OCI-LY3 (cell line): ENCODE measurements at regions not wholly inside any gene's neighbourhood (a gene's known extent, or its start where the extent isn't known, plus 50 kb on each side); places are given as distances from the start of the nearest gene placed in this dataset.

Experiments used
- H2AFZ ChIP-seq: fragments of 200-600, 300-600 bp; shearing (Covaris generic); 2 replicates; pipeline ENCODE4 v1.6.0; 2014; ENCODE audit warnings: antibody characterized with exemption, low read depth, low read length
- H3K27ac ChIP-seq: fragments of 200-600, 300-600 bp; sonication (generic); 2 replicates; pipeline ENCODE4 v1.5.1; 2014; ENCODE audit warnings: mild to moderate bottlenecking, low read length, moderate library complexity, mixed read lengths
- H3K27me3 ChIP-seq: fragments of 200-600, 300-600 bp; sonication (generic); 2 replicates; pipeline ENCODE4 v1.6.1; 2014; ENCODE audit warnings: low read depth, low read length, mixed read lengths
- H3K36me3 ChIP-seq: fragments of 200-600, 300-600 bp; sonication (generic); replicated peaks from 2 replicates; pipeline ENCODE3; 2014; ENCODE audit warnings: low read depth, low read length, mixed read lengths
- H3K4me1 ChIP-seq: fragments of 300-600, 200-600 bp; sonication (generic); 2 replicates; pipeline ENCODE4 v1.6.1; 2014; ENCODE audit warnings: low read length, mixed read lengths
- H3K4me2 ChIP-seq: fragments of 200-600, 300-600 bp; sonication (generic); 2 replicates; pipeline ENCODE4 v1.6.1; 2014; ENCODE audit warnings: low read length, mixed read lengths
- H3K4me3 ChIP-seq: fragments of 300-600, 200-600 bp; sonication (generic); 2 replicates; pipeline ENCODE4 v1.5.1; 2014; ENCODE audit warnings: antibody characterized with exemption, mild to moderate bottlenecking, low read length, moderate library complexity
- H3K79me2 ChIP-seq: fragments of 300-600, 200-600 bp; shearing (Covaris generic); 2 replicates; pipeline ENCODE4 v1.6.1; 2014; ENCODE audit warnings: mild to moderate bottlenecking, low read length, mixed read lengths
- H3K9ac ChIP-seq: fragments of 300-600, 200-600 bp; shearing (Covaris generic); 2 replicates; pipeline ENCODE4 v1.6.0; 2014; ENCODE audit warnings: mild to moderate bottlenecking, low read length, moderate library complexity
- H3K9me3 ChIP-seq: fragments of 200-600, 300-600 bp; shearing (Covaris generic); 2 replicates; pipeline ENCODE4 v1.6.1; 2014; ENCODE audit warnings: low read length, mixed read lengths; ENCODE audit not compliant: insufficient read depth
- H4K20me1 ChIP-seq: fragments of 200-600, 300-600 bp; sonication (generic); 2 replicates; pipeline ENCODE4 v1.6.1; 2016; ENCODE audit warnings: low read length, mixed read lengths; ENCODE audit not compliant: insufficient read depth
- EZH2phosphoT487 ChIP-seq: fragments of 200-600 bp; shearing (Covaris generic); IDR thresholded peaks from 2 replicates; pipeline ENCODE4 v1.6.1; 2018; ENCODE audit warnings: antibody characterized with exemption, mixed run types, low read depth
- TF ChIP-seq, protein P1 (sequence below): fragments of 200-600, 300-600 bp; sonication (generic); IDR thresholded peaks from 2 replicates; pipeline ENCODE4 v1.5.1; 2014; ENCODE audit warnings: antibody characterized with exemption, low read length, low read depth

- no peaks in the 10 kb centered on the region for H4K20me1 ChIP-seq
Measured at GRCh38 chr4:181007751-181008150, 1235.5 kb upstream of the TENM3 start.

DNA sequence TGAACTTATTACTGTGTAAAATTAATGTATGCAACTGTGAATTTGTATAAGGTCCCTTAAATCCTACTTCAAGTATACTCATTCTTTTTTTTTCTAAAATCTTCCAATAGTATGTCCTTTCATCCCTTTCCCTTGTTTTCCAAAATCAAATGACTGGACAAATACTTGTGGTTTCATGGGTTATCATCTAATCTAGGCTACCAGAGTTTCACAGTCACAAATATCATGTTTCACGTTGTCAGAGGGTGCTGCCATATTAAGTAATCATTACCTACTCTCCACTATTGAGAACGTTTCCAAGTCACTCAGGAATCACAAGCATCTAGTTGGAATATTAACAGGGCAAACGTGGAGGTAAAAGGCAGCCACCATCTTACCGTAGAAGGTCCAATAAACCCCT lies 1235.0 kb upstream of the TENM3 start:
- no peak overlapping the region for H2AFZ ChIP-seq

More at GRCh38 chr4:181007751-181008150, 1235.5 kb upstream of the TENM3 start:
- TF ChIP-seq, protein P1, sequence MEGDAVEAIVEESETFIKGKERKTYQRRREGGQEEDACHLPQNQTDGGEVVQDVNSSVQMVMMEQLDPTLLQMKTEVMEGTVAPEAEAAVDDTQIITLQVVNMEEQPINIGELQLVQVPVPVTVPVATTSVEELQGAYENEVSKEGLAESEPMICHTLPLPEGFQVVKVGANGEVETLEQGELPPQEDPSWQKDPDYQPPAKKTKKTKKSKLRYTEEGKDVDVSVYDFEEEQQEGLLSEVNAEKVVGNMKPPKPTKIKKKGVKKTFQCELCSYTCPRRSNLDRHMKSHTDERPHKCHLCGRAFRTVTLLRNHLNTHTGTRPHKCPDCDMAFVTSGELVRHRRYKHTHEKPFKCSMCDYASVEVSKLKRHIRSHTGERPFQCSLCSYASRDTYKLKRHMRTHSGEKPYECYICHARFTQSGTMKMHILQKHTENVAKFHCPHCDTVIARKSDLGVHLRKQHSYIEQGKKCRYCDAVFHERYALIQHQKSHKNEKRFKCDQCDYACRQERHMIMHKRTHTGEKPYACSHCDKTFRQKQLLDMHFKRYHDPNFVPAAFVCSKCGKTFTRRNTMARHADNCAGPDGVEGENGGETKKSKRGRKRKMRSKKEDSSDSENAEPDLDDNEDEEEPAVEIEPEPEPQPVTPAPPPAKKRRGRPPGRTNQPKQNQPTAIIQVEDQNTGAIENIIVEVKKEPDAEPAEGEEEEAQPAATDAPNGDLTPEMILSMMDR, result no peak
- no peak for TF ChIP-seq EZH2phosphoT487
- H3K4me3 ChIP-seq, result no peak overlapping the region
- no peaks in the 10 kb centered on the region for H3K36me3 ChIP-seq
- H3K9ac ChIP-seq, result no peak overlapping the region
- H3K27me3 ChIP-seq, result no peaks in the 10 kb centered on the region
- H2AFZ ChIP-seq, result peak overlapping the region; percentile 43; the same call in 1 of the 2 replicates
- no peak overlapping the region for H3K27ac ChIP-seq
- H3K79me2 ChIP-seq, result no peaks in the 10 kb centered on the region
- H3K4me2 ChIP-seq, result no peak overlapping the region
- H3K4me1 ChIP-seq, result no peaks in the 10 kb centered on the region
- no peaks in the 10 kb centered on the region for H3K9me3 ChIP-seq

GRCh38 chr4:181013162-181013561 lies 1230.0 kb upstream of the TENM3 start:
- H4K20me1 ChIP-seq, result no peaks in the 10 kb centered on the region
- no peaks in the 10 kb centered on the region for H3K27me3 ChIP-seq
- TF ChIP-seq EZH2phosphoT487, result no peak
- TF ChIP-seq, protein P1, result no peak
- H2AFZ ChIP-seq, result no peak overlapping the region
- peaks cover 5% of the 10 kb centered on the region for H3K4me1 ChIP-seq
- H3K9ac ChIP-seq, result no peak overlapping the region
- no peak overlapping the region for H3K4me3 ChIP-seq
- H3K36me3 ChIP-seq, result peaks cover 7% of the 10 kb centered on the region
- no peak overlapping the region for H3K27ac ChIP-seq
- H3K4me2 ChIP-seq, result no peak overlapping the region
- H3K79me2 ChIP-seq, result no peaks in the 10 kb centered on the region
- peaks cover 10% of the 10 kb centered on the region; the same call in 1 of the 2 replicates for H3K9me3 ChIP-seq

More for the DNA sequence above, 1235.0 kb upstream of the TENM3 start:
- no peak overlapping the region for H3K4me3 ChIP-seq
- no peaks in the 10 kb centered on the region for H3K27me3 ChIP-seq
- no peak for TF ChIP-seq EZH2phosphoT487
- TF ChIP-seq, protein P1, result no peak
- H4K20me1 ChIP-seq, result no peaks in the 10 kb centered on the region
- no peaks in the 10 kb centered on the region for H3K36me3 ChIP-seq
- H3K79me2 ChIP-seq, result no peaks in the 10 kb centered on the region
- no peak overlapping the region for H3K27ac ChIP-seq
- H3K9me3 ChIP-seq, result 0 out of 2 replicates have a peak, but pooled peaks cover 2% of the 10 kb centered on the region
- H3K4me1 ChIP-seq, result no peaks in the 10 kb centered on the region
- no peak overlapping the region for H3K9ac ChIP-seq
- H3K4me2 ChIP-seq, result no peak overlapping the region

- no peak overlapping the region for H3K4me3 ChIP-seq
- no peak for TF ChIP-seq EZH2phosphoT487
- TF ChIP-seq, protein P1, result no peak
- H3K4me1 ChIP-seq, result peaks cover 18% of the 10 kb centered on the region
- no peaks in the 10 kb centered on the region for H3K27me3 ChIP-seq
- no peaks in the 10 kb centered on the region for H4K20me1 ChIP-seq
- no peak overlapping the region for H3K27ac ChIP-seq
- no peaks in the 10 kb centered on the region for H3K79me2 ChIP-seq
- H3K4me2 ChIP-seq, result no peak overlapping the region
- H3K9me3 ChIP-seq, result peaks cover 13% of the 10 kb centered on the region; the same call in 1 of the 2 replicates
- H3K9ac ChIP-seq, result no peak overlapping the region
- no peak overlapping the region for H2AFZ ChIP-seq
- H3K36me3 ChIP-seq, result peaks cover 19% of the 10 kb centered on the region
Measured at GRCh38 chr4:181017038-181017437, 1226.2 kb upstream of the TENM3 start.
